Astrocyte of the spinal cord (primary cell): ENCODE measurements at regions not wholly inside any gene's neighbourhood (a gene's known extent, or its start where the extent isn't known, plus 50 kb on each side); places are given as distances from the start of the nearest gene placed in this dataset.

ENCODE experiments used
- DNase-seq: peaks from one replicate; pipeline ENCODE4 v3.0.0; 2011; ENCODE audit warnings: low read depth, low spot score
- H3K4me3 ChIP-seq: 2 replicates; pipeline ENCODE4 v1.5.1; 2011; ENCODE audit warnings: low read depth, mild to moderate bottlenecking, low read length, moderate library complexity
- CTCF ChIP-seq: IDR thresholded peaks from 2 replicates; pipeline ENCODE4 v1.5.1; 2012; ENCODE audit warnings: low read depth, mild to moderate bottlenecking, low read length, inconsistent platforms
- in situ Hi-C: cut with HindIII; loops from 2 replicates; pipeline ENCODE4 v1.10.0; 2017; ENCODE audit warnings: low sequenced_read_pairs

- in situ Hi-C loops: no loop called here
- DNase-seq: no peak
- TF ChIP-seq CTCF: no peak
- no peak overlapping the region for H3K4me3 ChIP-seq
Measured at GRCh38 chr2:171235262-171235881, 74.7 kb upstream of the TLK1 start.

DNA sequence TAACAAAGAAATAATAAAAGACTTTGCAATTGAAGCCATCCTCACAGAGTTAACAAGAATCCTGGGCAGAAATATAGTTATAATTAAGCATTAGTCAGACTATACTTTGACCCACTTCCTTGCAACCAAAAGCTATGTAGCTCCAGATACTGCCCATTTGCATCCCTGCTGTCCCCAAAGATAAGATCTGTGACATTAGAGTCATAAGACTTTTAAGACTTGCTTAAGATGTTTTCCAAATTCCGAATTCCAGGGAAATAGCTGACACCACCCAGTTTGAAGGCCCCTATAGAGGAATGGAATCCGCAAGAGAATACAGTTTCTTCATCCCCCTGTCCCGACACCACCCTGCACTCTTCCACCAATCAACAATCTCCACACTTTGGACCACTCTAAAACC lies 69.5 kb upstream of the TLK1 start:
- no peak for TF ChIP-seq CTCF
- in situ Hi-C loops: no loop called here
- DNase-seq: no peak
- H3K4me3 ChIP-seq: no peak overlapping the region

GRCh38 chr2:171228826-171229225 lies 68.1 kb upstream of the TLK1 start:
- in situ Hi-C loops: no loop called here
- H3K4me3 ChIP-seq: no peak overlapping the region
- DNase-seq: no peak
- TF ChIP-seq CTCF: no peak

DNA sequence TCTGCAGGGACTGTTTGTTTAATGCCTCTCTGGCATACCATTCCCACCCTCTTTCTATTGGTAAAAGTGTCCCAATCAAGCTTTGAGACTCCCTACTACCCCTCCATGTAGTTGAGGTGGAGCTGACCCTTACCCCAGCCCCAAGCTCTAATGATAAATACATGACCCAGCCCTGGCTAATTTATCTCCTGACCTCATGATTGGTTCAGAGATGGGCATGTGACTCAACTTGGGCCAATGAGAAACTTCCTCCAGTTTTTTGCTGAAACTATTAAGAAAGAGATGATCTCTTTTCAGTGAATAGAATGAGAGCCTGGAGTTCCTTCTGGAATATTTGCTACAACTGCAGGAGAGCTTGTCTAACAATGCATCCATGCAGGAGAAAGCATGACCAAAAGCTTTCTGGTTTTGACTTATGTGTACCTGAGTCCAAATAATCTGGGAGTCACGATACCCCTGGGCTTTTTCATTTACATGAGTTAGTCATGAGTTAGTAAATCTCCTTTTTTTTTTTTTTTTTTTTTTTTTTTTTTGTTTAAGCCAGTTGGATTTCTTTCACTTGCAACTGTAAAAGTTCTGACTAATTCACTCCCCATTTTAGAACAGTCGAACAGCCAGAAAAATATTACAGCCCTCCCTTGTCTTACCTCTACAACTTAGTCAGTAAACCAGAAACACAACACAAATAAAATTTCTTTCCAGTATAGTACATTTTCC lies 66.5 kb upstream of the TLK1 start:
- TF ChIP-seq CTCF: no peak
- peak; percentile 5 for DNase-seq
- in situ Hi-C loops: no loop called here
- no peak overlapping the region for H3K4me3 ChIP-seq

- DNase-seq: no peak
- no peak overlapping the region for H3K4me3 ChIP-seq
- TF ChIP-seq CTCF: no peak
- in situ Hi-C loops: no loop called here
Measured at GRCh38 chr2:171226461-171226860, 65.8 kb upstream of the TLK1 start.

- DNase-seq: no peak
- no peak for TF ChIP-seq CTCF
- in situ Hi-C loops: no loop called here
- H3K4me3 ChIP-seq: no peak overlapping the region
Measured at GRCh38 chr2:171225989-171226388, 65.3 kb upstream of the TLK1 start.
